ENCODE measurements at regions not wholly inside any gene's neighbourhood (a gene's known extent, or its start where the extent isn't known, plus 50 kb on each side); places are given as distances from the start of the nearest gene placed in this dataset.

- no peaks in the 10 kb centered on the region for H3F3A ChIP-seq (ENCODE audit: low read length, unreplicated experiment)
- H4K20me1 ChIP-seq (ENCODE audit: low read length): no peaks in the 10 kb centered on the region
- H3K27me3 ChIP-seq (ENCODE audit: low read length): peaks cover 88% of the 10 kb centered on the region
- H3K27ac ChIP-seq (ENCODE audit: low read length): no peak overlapping the region
- ChIA-PET POLR2A (ENCODE audit: unreplicated experiment) (no interaction called here), CTCF (no interaction called here)
- H3K9ac ChIP-seq (ENCODE audit: low read length): no peak overlapping the region
- DNase-seq: no peak
- TF ChIP-seq CTCF (conservative IDR thresholded peaks at IDR 0.05; ENCODE audit: low read depth, low read length) (no peak), EZH2phosphoT487 (IDR thresholded peaks at IDR 0.05; ENCODE audit: borderline replicate concordance, low read length) (no peak)
- no peak overlapping the region for H3K4me3 ChIP-seq (ENCODE audit: low read length)
- no peaks in the 10 kb centered on the region for H3K9me3 ChIP-seq (ENCODE audit: low read length)
- no peak for ATAC-seq
- no peaks in the 10 kb centered on the region for H3K36me3 ChIP-seq (ENCODE audit: low read depth, low read length)
- no peaks in the 10 kb centered on the region for H3K79me2 ChIP-seq (ENCODE audit: low read length)
- no peaks in the 10 kb centered on the region for H3K4me1 ChIP-seq (ENCODE audit: insufficient read depth, low read length)
- intact Hi-C loops (cut with micrococcal nuclease): no loop called here
- no peak overlapping the region for H3K4me2 ChIP-seq (ENCODE audit: low read length)
- no peak overlapping the region for H2AFZ ChIP-seq (ENCODE audit: low read length)
- BruUV-seq (replicated peaks): no TSS peak
- no peaks in the 10 kb centered on the region for H3K9me2 ChIP-seq (replicated peaks; ENCODE audit: low read length)
Measured at GRCh38 chr17:79204261-79204660, 129.6 kb downstream of the ENGASE start.

- Histone ChIP-seq H3K79me2 (ENCODE audit: low read length) (no peaks in the 10 kb centered on the region), H3F3A (ENCODE audit: low read length, unreplicated experiment) (no peaks in the 10 kb centered on the region), H3K9ac (ENCODE audit: low read length) (no peak overlapping the region), H3K9me2 (replicated peaks; ENCODE audit: low read length) (no peaks in the 10 kb centered on the region), H3K4me2 (ENCODE audit: low read length) (no peak overlapping the region), H3K27ac (ENCODE audit: low read length) (no peak overlapping the region), H3K36me3 (ENCODE audit: low read depth, low read length) (no peaks in the 10 kb centered on the region), H3K4me1 (ENCODE audit: insufficient read depth, low read length) (no peaks in the 10 kb centered on the region), H3K9me3 (ENCODE audit: low read length) (no peaks in the 10 kb centered on the region), H3K4me3 (ENCODE audit: low read length) (no peak overlapping the region), H3K27me3 (ENCODE audit: low read length) (peaks cover 90% of the 10 kb centered on the region), H4K20me1 (ENCODE audit: low read length) (no peaks in the 10 kb centered on the region), H2AFZ (ENCODE audit: low read length) (no peak overlapping the region)
- ATAC-seq: no peak
- no peak for DNase-seq
- intact Hi-C loops (cut with micrococcal nuclease): no loop called here
- POLR2A ChIA-PET (ENCODE audit: unreplicated experiment): no interaction called here
- CTCF ChIA-PET: no interaction called here
- TF ChIP-seq CTCF (conservative IDR thresholded peaks at IDR 0.05; ENCODE audit: low read depth, low read length): no peak
- TF ChIP-seq EZH2phosphoT487 (IDR thresholded peaks at IDR 0.05; ENCODE audit: borderline replicate concordance, low read length): no peak
- no peak for TF ChIP-seq EZH2 (IDR thresholded peaks at IDR 0.05; ENCODE audit: low read length, unreplicated experiment)
- BruUV-seq (replicated peaks): no TSS peak
Measured at GRCh38 chr17:79203657-79204056, 129.0 kb downstream of the ENGASE start.

GRCh38 chr17:79203016-79203415, 128.4 kb downstream of the ENGASE start:
- no peak for DNase-seq
- no peaks in the 10 kb centered on the region for H4K20me1 ChIP-seq (ENCODE audit: low read length)
- H3K4me2 ChIP-seq (ENCODE audit: low read length): no peak overlapping the region
- intact Hi-C loops (cut with micrococcal nuclease): no loop called here
- no peaks in the 10 kb centered on the region for H3K4me1 ChIP-seq (ENCODE audit: insufficient read depth, low read length)
- H3K36me3 ChIP-seq (ENCODE audit: low read depth, low read length): no peaks in the 10 kb centered on the region
- H3K27me3 ChIP-seq (ENCODE audit: low read length): peaks cover 89% of the 10 kb centered on the region
- no peak overlapping the region for H3K9ac ChIP-seq (ENCODE audit: low read length)
- no peaks in the 10 kb centered on the region for H3K9me2 ChIP-seq (replicated peaks; ENCODE audit: low read length)
- no peaks in the 10 kb centered on the region for H3F3A ChIP-seq (ENCODE audit: low read length, unreplicated experiment)
- TF ChIP-seq EZH2 (IDR thresholded peaks at IDR 0.05; ENCODE audit: low read length, unreplicated experiment): no peak
- TF ChIP-seq CTCF (conservative IDR thresholded peaks at IDR 0.05; ENCODE audit: low read depth, low read length): 0 out of 2 replicates have a peak, but pooled peaks have one; percentile 9
- H3K9me3 ChIP-seq (ENCODE audit: low read length): no peaks in the 10 kb centered on the region
- POLR2A ChIA-PET (ENCODE audit: unreplicated experiment): no interaction called here
- no TSS peak for BruUV-seq (replicated peaks)
- no peak overlapping the region for H3K27ac ChIP-seq (ENCODE audit: low read length)
- ATAC-seq: no peak
- H2AFZ ChIP-seq (ENCODE audit: low read length): no peak overlapping the region
- no peaks in the 10 kb centered on the region for H3K79me2 ChIP-seq (ENCODE audit: low read length)
- no peak overlapping the region for H3K4me3 ChIP-seq (ENCODE audit: low read length)
- CTCF ChIA-PET: no interaction called here
